ENCODE measurements at regions not wholly inside any gene's neighbourhood (a gene's known extent, or its start where the extent isn't known, plus 50 kb on each side); places are given as distances from the start of the nearest gene placed in this dataset.

- Mint-ChIP-seq H3K27ac (no peak overlapping the region), H3K36me3 (no peaks in the 10 kb centered on the region), H3K4me1 (no peaks in the 10 kb centered on the region), H3K27me3 (peaks cover 13 to 21% of the 10 kb centered on the region in 2 donors), H3K4me3 (no peak overlapping the region), H3K9me3 (peaks cover 0 to 1% of the 10 kb centered on the region in 2 donors)
- ATAC-seq (replicated peaks) (no peak), DNase-seq (no peak)
Measured at GRCh38 chr4:183563874-183564273, 59.0 kb downstream of the ING2 start.

DNA sequence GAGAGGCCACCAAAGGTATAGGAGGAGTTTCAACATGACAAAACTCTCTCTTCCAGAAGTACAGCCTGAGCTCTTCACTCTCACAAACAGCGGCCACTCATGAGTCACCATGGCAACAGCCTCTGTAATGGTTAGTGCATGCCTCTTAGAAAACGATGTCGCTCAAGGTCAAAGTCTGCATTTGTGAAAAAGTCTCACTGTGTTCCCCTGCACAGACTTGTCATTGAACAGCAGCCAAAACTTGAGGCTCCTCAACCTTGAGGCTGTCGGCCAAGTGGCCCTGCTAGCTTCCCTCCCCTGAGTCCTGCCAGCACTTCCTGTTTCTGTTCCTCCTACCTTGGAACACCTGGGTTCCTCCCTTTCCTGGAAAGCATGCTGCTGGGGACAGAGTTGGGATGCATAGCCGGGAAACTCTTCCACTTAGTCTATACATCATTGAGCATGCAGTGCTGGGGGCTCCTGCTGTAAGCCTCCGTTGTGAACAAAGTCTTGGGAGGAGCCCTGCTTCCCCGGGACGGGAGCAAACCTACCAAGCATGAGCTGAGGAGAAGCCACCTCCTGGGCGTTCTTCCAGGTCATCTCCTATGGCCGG is 66.6 kb downstream of the ING2 start:
- Mint-ChIP-seq H3K9me3 (no peaks in the 10 kb centered on the region), H3K27me3 (peaks cover 9 to 11% of the 10 kb centered on the region in 2 donors), H3K27ac (no peak overlapping the region), H3K36me3 (no peaks in the 10 kb centered on the region), H3K4me1 (peaks cover 0 to 3% of the 10 kb centered on the region in 2 donors), H3K4me3 (no peak overlapping the region)
- DNase-seq = no peak
- peak in 1 of 2 donors; percentile 21 for ATAC-seq (replicated peaks)

- Mint-ChIP-seq H3K4me3 (no peak overlapping the region), H3K36me3 (peaks cover 0 to 4% of the 10 kb centered on the region in 2 donors), H3K4me1 (no peaks in the 10 kb centered on the region), H3K9me3 (peaks cover 5 to 6% of the 10 kb centered on the region in 2 donors), H3K27me3 (no peaks in the 10 kb centered on the region), H3K27ac (no peak overlapping the region)
- DNase-seq (no peak), ATAC-seq (replicated peaks) (no peak)
Measured at GRCh38 chr4:183576701-183577404, 72.0 kb downstream of the ING2 start.

- H3K27me3 Mint-ChIP-seq = peaks cover 0 to 5% of the 10 kb centered on the region in 2 donors
- no peak overlapping the region for H3K4me3 Mint-ChIP-seq
- H3K9me3 Mint-ChIP-seq = peaks cover 8 to 9% of the 10 kb centered on the region in 2 donors
- H3K27ac Mint-ChIP-seq = no peak overlapping the region
- H3K4me1 Mint-ChIP-seq = no peaks in the 10 kb centered on the region
- peaks cover 0 to 7% of the 10 kb centered on the region in 2 donors for H3K36me3 Mint-ChIP-seq
- ATAC-seq (replicated peaks) (no peak), DNase-seq (no peak)
Measured at GRCh38 chr4:183580370-183580769, 75.5 kb downstream of the ING2 start.

GRCh38 chr4:183580849-183581248 is 76.0 kb downstream of the ING2 start:
- DNase-seq (no peak), ATAC-seq (replicated peaks) (no peak)
- Mint-ChIP-seq H3K27ac (no peak overlapping the region), H3K36me3 (peaks cover 0 to 7% of the 10 kb centered on the region in 2 donors), H3K9me3 (peaks cover 8 to 9% of the 10 kb centered on the region in 2 donors), H3K27me3 (peaks cover 0 to 5% of the 10 kb centered on the region in 2 donors), H3K4me3 (no peak overlapping the region), H3K4me1 (no peaks in the 10 kb centered on the region)

DNA sequence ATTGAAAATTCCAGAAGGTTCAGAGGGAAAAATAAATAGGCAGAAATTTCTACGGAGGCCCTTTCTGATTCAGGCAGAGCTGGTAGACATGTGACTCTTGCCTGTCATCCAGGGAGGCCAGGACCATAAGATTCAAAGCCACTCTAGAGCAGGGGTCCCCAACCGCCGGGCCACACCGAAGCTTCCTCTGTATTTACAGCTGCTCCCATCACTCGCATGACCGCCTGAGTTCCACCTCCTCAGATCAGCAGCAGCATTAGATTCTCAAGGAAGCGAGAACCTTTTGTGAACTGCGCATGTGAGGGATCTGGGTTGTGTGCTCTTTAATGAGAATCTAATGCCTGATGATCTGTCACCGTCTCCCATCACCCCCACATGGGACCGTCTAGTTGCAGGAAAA is 72.2 kb downstream of the RWDD4 start:
- Mint-ChIP-seq H3K36me3 (peaks cover 0 to 2% of the 10 kb centered on the region in 2 donors), H3K4me3 (no peak overlapping the region), H3K4me1 (no peaks in the 10 kb centered on the region), H3K27me3 (peaks cover 4 to 5% of the 10 kb centered on the region in 2 donors), H3K9me3 (peaks cover 2 to 4% of the 10 kb centered on the region in 2 donors), H3K27ac (no peak overlapping the region)
- DNase-seq (no peak), ATAC-seq (replicated peaks) (no peak)

- Mint-ChIP-seq H3K27ac (no peak overlapping the region), H3K36me3 (no peaks in the 10 kb centered on the region), H3K4me1 (no peaks in the 10 kb centered on the region), H3K27me3 (peaks cover 2 to 5% of the 10 kb centered on the region in 2 donors), H3K4me3 (no peak overlapping the region), H3K9me3 (no peaks in the 10 kb centered on the region)
- ATAC-seq (replicated peaks) (no peak), DNase-seq (no peak)
Measured at GRCh38 chr4:183588169-183588675, 70.8 kb downstream of the RWDD4 start.

DNA sequence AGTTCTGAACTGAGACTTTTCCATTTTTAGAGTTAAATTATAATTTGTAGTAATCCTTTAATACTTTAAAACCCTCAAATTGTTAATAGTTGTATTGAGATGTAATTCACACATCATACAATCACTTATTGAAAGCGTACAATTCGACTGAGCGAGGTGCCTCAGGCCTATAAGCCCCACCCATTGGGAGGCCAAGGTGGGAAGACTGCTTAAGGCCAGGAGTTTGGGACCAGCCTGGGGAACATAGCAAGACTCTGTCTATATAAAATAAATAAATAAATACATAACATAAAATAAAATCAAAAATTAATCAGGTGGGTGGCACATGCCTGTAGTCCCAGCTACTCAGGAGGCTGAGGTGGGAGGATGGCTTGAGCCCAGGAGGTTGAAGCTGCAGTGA is 70.3 kb downstream of the RWDD4 start:
- ATAC-seq (replicated peaks) = no peak
- no peaks in the 10 kb centered on the region for H3K9me3 Mint-ChIP-seq
- no peaks in the 10 kb centered on the region for H3K4me1 Mint-ChIP-seq
- H3K27ac Mint-ChIP-seq = no peak overlapping the region
- DNase-seq = no peak
- no peaks in the 10 kb centered on the region for H3K36me3 Mint-ChIP-seq
- H3K4me3 Mint-ChIP-seq = no peak overlapping the region
- peaks cover 0 to 5% of the 10 kb centered on the region in 2 donors for H3K27me3 Mint-ChIP-seq

DNA sequence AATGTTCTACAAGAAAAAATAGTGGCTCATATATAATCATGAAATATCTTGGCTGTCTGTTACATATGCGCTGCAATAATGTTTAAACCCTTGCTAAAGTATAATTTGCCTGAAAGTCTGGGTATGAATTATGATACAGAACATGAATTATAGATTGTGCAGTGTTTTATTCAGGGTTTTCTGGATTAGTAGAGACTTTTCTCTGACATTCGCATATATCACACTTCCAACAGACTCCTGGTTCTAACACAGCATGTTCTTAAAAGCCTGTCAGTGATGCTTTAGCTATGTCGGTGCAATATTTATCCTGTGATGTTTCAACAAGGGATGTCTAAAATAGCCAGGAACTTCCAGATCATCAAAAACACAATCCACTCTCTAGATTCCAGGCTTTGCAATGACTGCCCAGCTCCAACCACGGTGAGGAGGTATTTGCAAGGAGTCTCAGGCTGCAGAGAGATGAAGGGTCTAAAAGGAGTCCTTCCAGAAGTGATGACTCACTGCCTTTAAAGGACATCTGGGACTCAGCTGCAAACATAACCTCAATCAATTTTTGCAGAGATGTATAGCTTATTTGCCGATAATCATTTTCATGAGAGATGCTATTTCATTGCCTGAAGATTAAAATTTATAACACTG is 69.4 kb downstream of the RWDD4 start:
- no peak for DNase-seq
- no peaks in the 10 kb centered on the region for H3K9me3 Mint-ChIP-seq
- no peak overlapping the region for H3K27ac Mint-ChIP-seq
- no peaks in the 10 kb centered on the region for H3K36me3 Mint-ChIP-seq
- no peak overlapping the region for H3K4me3 Mint-ChIP-seq
- H3K4me1 Mint-ChIP-seq = no peaks in the 10 kb centered on the region
- ATAC-seq (replicated peaks) = no peak
- H3K27me3 Mint-ChIP-seq = peaks cover 2 to 5% of the 10 kb centered on the region in 2 donors

All from stimulated activated naive B cell treated with anti-CD40 and anti-IgM and Interleukin-4, amounts not matched to agents 10 μg/mL and 1 μg/mL and 100 μg/mL, for 72 hours (primary cell).